ENCODE measurements at regions not wholly inside any gene's neighbourhood (a gene's known extent, or its start where the extent isn't known, plus 50 kb on each side); places are given as distances from the start of the nearest gene placed in this dataset.

DNA sequence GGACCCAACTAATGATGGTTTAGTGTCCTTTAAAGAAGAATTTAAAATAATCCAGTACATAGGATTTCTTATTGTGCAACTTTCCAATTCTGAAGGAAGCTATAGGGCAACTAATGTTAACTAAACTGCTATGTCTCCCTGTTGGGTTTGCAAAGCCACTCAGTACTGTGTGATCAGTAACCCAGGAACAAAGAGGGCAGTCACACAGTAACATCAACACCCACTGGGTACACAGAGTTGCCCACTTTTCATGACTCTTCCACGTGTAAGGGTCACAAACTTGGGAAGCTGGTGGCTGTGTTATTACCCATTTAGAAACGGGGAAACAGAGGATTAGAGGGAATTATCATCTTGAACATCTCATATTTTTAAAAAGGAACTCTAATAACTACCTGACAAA lies 555.0 kb upstream of the DIPK2B start:
- TF ChIP-seq, protein P1, sequence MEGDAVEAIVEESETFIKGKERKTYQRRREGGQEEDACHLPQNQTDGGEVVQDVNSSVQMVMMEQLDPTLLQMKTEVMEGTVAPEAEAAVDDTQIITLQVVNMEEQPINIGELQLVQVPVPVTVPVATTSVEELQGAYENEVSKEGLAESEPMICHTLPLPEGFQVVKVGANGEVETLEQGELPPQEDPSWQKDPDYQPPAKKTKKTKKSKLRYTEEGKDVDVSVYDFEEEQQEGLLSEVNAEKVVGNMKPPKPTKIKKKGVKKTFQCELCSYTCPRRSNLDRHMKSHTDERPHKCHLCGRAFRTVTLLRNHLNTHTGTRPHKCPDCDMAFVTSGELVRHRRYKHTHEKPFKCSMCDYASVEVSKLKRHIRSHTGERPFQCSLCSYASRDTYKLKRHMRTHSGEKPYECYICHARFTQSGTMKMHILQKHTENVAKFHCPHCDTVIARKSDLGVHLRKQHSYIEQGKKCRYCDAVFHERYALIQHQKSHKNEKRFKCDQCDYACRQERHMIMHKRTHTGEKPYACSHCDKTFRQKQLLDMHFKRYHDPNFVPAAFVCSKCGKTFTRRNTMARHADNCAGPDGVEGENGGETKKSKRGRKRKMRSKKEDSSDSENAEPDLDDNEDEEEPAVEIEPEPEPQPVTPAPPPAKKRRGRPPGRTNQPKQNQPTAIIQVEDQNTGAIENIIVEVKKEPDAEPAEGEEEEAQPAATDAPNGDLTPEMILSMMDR (IDR thresholded peaks at IDR 0.05; ENCODE audit: borderline replicate concordance, extremely low read depth, low read length, poor library complexity, severe bottlenecking): no peak
- TF ChIP-seq EZH2 (IDR thresholded peaks at IDR 0.05; ENCODE audit: borderline replicate concordance, low read depth, low read length, severe bottlenecking): no peak
